AG04449 (cell line): ENCODE measurements at regions not wholly inside any gene's neighbourhood (a gene's known extent, or its start where the extent isn't known, plus 50 kb on each side); places are given as distances from the start of the nearest gene placed in this dataset.
"Not testable (repeated sequence)": the region's sequence is repeated elsewhere in the genome, so short reads cannot be mapped to it uniquely, and the experiment has no call there.

ENCODE experiments used
- CTCF ChIA-PET: fragments of 350-600 bp; formaldehyde crosslinking; extraction: SDS; loops from one replicate; lab custom pipeline; 2021; ENCODE audit warnings: antibody characterized with exemption; lab: Yijun Ruan, JAX
- POLR2A ChIA-PET: fragments of 400-600, 350-600 bp; formaldehyde crosslinking; extraction: SDS; loops from one replicate; lab custom pipeline; 2020; ENCODE audit warnings: antibody characterized with exemption, inconsistent platforms; lab: Yijun Ruan, JAX
- DNase-seq: peaks from one replicate; pipeline ENCODE4 v3.0.0-alpha.2; 2010; ENCODE audit warnings: low read depth, low spot score
- H3K4me3 ChIP-seq: 2 replicates; pipeline ENCODE4 v1.5.1; 2011; ENCODE audit warnings: low read depth, mild to moderate bottlenecking, control low read depth, low read length
- CTCF ChIP-seq: IDR thresholded peaks from one replicate; pipeline ENCODE4 v1.5.1; 2011; ENCODE audit warnings: mild to moderate bottlenecking, moderate library complexity, low read length, control low read depth, inconsistent platforms; ENCODE audit not compliant: insufficient read depth; ENCODE audit errors: missing control alignments

- TF ChIP-seq CTCF, result no peak
- H3K4me3 ChIP-seq, result no peak overlapping the region
- no peak for DNase-seq
- ChIA-PET POLR2A (no interaction called here), CTCF (interaction anchor here (0.5 kb wide), 1 partner anchor 160 kb away, joined by 4 read pairs; no protein-coding TSS in a partner anchor)
Observed at GRCh38 chr13:111064661-111065060, 50.4 kb upstream of the ARHGEF7 start.

- ChIA-PET POLR2A (no interaction called here), CTCF (no interaction called here)
- H3K4me3 ChIP-seq, result no peak overlapping the region
- TF ChIP-seq CTCF, result no peak
- DNase-seq, result no peak
Observed at GRCh38 chr13:111062966-111063365, 52.1 kb upstream of the ARHGEF7 start.

GRCh38 chr13:111062305-111062704, 52.8 kb upstream of the ARHGEF7 start:
- no peak overlapping the region for H3K4me3 ChIP-seq
- DNase-seq, result no peak
- CTCF ChIA-PET, result no interaction called here
- POLR2A ChIA-PET, result no interaction called here
- no peak for TF ChIP-seq CTCF

DNA sequence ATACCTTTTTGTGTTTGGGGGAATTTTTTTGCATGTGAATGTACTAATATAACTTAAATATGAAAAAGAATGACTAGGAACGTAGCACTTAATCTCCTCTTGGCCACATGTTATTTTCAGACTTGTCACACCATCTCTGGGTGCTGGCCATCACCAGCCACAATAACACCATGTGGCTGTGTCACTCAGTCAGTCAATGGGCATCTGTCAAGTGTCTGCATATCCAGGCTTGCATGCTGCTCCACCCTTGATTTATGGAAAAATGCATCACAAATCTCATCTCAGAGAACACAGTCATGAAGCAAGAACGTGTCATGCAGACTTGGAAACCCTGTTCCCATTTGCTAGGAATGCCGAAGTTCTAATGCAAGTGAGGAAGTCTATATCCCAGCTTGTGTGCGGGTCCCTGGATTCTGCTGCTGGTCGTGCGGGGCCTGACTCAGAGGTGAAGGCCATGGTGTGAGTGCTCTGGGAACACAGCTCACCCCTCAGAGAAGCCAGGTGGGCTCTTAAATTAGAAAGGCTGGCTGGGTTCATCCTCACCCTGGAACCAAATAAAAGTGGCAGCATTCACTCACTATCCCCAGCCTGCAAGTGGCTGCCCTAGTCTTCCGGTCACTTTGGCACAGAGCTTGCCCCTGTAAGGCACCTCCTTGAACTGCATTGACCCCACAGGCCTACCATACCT, 53.6 kb upstream of the ARHGEF7 start:
- H3K4me3 ChIP-seq, result no peak overlapping the region
- TF ChIP-seq CTCF, result no peak
- POLR2A ChIA-PET, result no interaction called here
- CTCF ChIA-PET, result no interaction called here
- no peak for DNase-seq

- no peak overlapping the region for H3K4me3 ChIP-seq
- POLR2A ChIA-PET, result no interaction called here
- TF ChIP-seq CTCF, result no peak
- DNase-seq, result no peak
- CTCF ChIA-PET, result interaction anchor here (3.2 to 9.1 kb wide), 2 partner anchors 8 to 11 kb away, joined by 9 to 60 read pairs; no protein-coding TSS in a partner anchor
Observed at GRCh38 chr13:111060237-111060919, 54.7 kb upstream of the ARHGEF7 start.

GRCh38 chr13:111058796-111059506, 56.2 kb upstream of the ARHGEF7 start:
- TF ChIP-seq CTCF, result no peak
- H3K4me3 ChIP-seq, result no peak overlapping the region
- ChIA-PET CTCF (interaction anchor here (3.2 to 9.1 kb wide), 2 partner anchors 10 kb away, joined by 9 to 60 read pairs; no protein-coding TSS in a partner anchor), POLR2A (no interaction called here)
- no peak for DNase-seq

DNA sequence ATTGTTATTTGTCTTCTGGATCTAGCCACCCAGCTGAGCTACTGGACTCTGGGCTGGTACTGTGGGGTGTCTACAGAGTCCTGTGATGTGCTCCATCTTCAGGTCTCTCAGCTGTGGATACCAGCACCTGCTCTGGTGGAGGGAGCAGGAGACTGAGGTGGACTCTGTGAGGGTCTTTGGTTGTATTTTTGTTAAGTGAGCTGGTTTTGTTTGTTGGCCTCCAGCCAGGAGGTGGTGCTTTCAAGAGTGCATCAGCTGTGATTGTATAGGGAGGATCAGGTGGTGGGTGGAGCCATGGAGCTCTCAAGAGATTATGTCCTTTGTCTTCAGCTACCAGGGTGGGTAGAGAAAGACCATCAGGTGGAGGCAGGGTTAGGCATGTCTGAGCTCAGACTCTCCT, 56.8 kb upstream of the ARHGEF7 start:
- POLR2A ChIA-PET, H3K4me3 ChIP-seq, DNase-seq: not testable (repeated sequence)
- CTCF ChIA-PET, result interaction anchor here (3.2 to 9.1 kb wide), 2 partner anchors 9 to 11 kb away, joined by 9 to 60 read pairs; no protein-coding TSS in a partner anchor

- H3K4me3 ChIP-seq, DNase-seq, POLR2A ChIA-PET: not testable (repeated sequence)
- CTCF ChIA-PET, result interaction anchor here (1.3 to 9.1 kb wide), 2 partner anchors 17 to 108 kb away, joined by 4 to 60 read pairs; no protein-coding TSS in a partner anchor
Observed at GRCh38 chr13:111051726-111052232, 63.3 kb upstream of the ARHGEF7 start.
